SU-DHL-6 (cell line): ENCODE measurements at regions not wholly inside any gene's neighbourhood (a gene's known extent, or its start where the extent isn't known, plus 50 kb on each side); places are given as distances from the start of the nearest gene placed in this dataset.

Experiments used
- H2AFZ ChIP-seq: fragments of 200-600 bp; sonication (generic); 2 replicates; pipeline ENCODE4 v1.6.1; 2014; ENCODE audit warnings: low read depth, mild to moderate bottlenecking, moderate library complexity, mixed read lengths, antibody characterized with exemption, low read length; ENCODE audit not compliant: severe bottlenecking
- H3F3A ChIP-seq: fragments of 200-600 bp; shearing (Covaris generic); 2 replicates; pipeline ENCODE4 v1.6.0; 2016; ENCODE audit warnings: antibody characterized with exemption, mild to moderate bottlenecking; ENCODE audit not compliant: insufficient read depth
- H3K27ac ChIP-seq: fragments of 200-600 bp; sonication (generic); 2 replicates; pipeline ENCODE4 v1.5.1; 2016; ENCODE audit warnings: low read depth, mild to moderate bottlenecking, low read length, moderate library complexity, mixed read lengths
- H3K27me3 ChIP-seq: fragments of 200-600 bp; sonication (generic), shearing (Covaris generic); 2 replicates; pipeline ENCODE4 v1.6.0; 2014; ENCODE audit warnings: mild to moderate bottlenecking, low read length
- H3K36me3 ChIP-seq: fragments of 200-600 bp; sonication (generic); 2 replicates; pipeline ENCODE4 v1.6.1; 2014; ENCODE audit warnings: mild to moderate bottlenecking, low read length, mixed read lengths
- H3K4me2 ChIP-seq: fragments of 300-600, 200-600 bp; shearing (Covaris generic), sonication (generic); 2 replicates; pipeline ENCODE4 v1.6.0; 2014; ENCODE audit warnings: low read length, low read depth, mild to moderate bottlenecking; ENCODE audit not compliant: poor library complexity, severe bottlenecking
- H3K4me3 ChIP-seq: fragments of 200-600 bp; sonication (generic); 2 replicates; pipeline ENCODE4 v1.5.1; 2014; ENCODE audit warnings: antibody characterized with exemption, low read length, mild to moderate bottlenecking, mixed read lengths; ENCODE audit not compliant: insufficient read depth, poor library complexity, severe bottlenecking
- H3K79me2 ChIP-seq: fragments of 200-600 bp; sonication (generic); 2 replicates; pipeline ENCODE4 v1.6.1; 2014; ENCODE audit warnings: mild to moderate bottlenecking, low read length, moderate library complexity; ENCODE audit not compliant: insufficient read depth
- H3K9ac ChIP-seq: fragments of 200-600 bp; sonication (generic); 2 replicates; pipeline ENCODE4 v1.7.0; 2014; ENCODE audit warnings: mild to moderate bottlenecking, low read length
- H3K9me2 ChIP-seq: fragments of 200-600 bp; sonication (generic); replicated peaks from 2 replicates; pipeline ENCODE4 v1.6.1; 2014; ENCODE audit warnings: low read length; ENCODE audit not compliant: insufficient read depth
- H3K9me3 ChIP-seq: fragments of 200-600 bp; sonication (generic); 2 replicates; pipeline ENCODE4 v1.6.1; 2014; ENCODE audit warnings: low read length, mixed read lengths; ENCODE audit not compliant: insufficient read depth
- H4K20me1 ChIP-seq: fragments of 200-600 bp; sonication (generic); 2 replicates; pipeline ENCODE4 v1.6.1; 2014; ENCODE audit warnings: low read depth, mild to moderate bottlenecking, antibody characterized with exemption, low read length, moderate library complexity, mixed read lengths
- EZH2phosphoT487 ChIP-seq: fragments of 200-600 bp; sonication (generic), shearing (Covaris generic); conservative IDR thresholded peaks from 2 replicates; pipeline ENCODE4 v1.6.1; 2018; ENCODE audit warnings: mild to moderate bottlenecking, antibody characterized with exemption, low read length, moderate library complexity, mixed read lengths
- TF ChIP-seq, protein P1 (sequence below): fragments of 200-600 bp; sonication (generic); IDR thresholded peaks from one replicate; pipeline ENCODE4 v1.5.1; 2017; ENCODE audit warnings: antibody characterized with exemption, mild to moderate bottlenecking, low read length, moderate library complexity; ENCODE audit not compliant: insufficient read depth, poor library complexity, severe bottlenecking

DNA sequence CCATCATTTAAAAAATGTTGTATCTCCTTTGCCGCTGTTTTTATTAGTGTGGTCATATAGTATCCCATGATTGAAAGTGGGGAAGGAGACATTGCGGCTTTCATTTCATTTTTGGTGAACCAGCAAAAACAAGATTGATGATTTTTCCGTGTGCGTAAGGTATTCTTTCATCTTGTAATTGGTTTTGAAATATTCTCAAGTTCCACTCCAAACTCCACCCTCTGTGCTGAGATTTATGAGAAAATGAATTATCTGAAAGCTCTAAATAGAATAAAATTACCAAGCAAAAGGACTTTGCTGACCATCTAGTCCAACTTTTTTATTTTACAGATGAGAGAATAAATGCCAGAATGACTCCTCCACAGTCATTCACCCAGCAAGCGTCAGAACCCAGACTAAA lies 103.1 kb upstream of the MPDZ start:
- no peak overlapping the region for H3K9ac ChIP-seq
- no peak overlapping the region for H2AFZ ChIP-seq
- no peaks in the 10 kb centered on the region for H3K79me2 ChIP-seq
- no peaks in the 10 kb centered on the region for H3K36me3 ChIP-seq
- H3K27ac ChIP-seq = no peak overlapping the region
- no peaks in the 10 kb centered on the region for H3K27me3 ChIP-seq
- H3K9me2 ChIP-seq = no peaks in the 10 kb centered on the region
- H3K4me2 ChIP-seq = no peak overlapping the region
- H3K4me3 ChIP-seq = no peak overlapping the region
- TF ChIP-seq EZH2phosphoT487 = no peak
- TF ChIP-seq, protein P1, sequence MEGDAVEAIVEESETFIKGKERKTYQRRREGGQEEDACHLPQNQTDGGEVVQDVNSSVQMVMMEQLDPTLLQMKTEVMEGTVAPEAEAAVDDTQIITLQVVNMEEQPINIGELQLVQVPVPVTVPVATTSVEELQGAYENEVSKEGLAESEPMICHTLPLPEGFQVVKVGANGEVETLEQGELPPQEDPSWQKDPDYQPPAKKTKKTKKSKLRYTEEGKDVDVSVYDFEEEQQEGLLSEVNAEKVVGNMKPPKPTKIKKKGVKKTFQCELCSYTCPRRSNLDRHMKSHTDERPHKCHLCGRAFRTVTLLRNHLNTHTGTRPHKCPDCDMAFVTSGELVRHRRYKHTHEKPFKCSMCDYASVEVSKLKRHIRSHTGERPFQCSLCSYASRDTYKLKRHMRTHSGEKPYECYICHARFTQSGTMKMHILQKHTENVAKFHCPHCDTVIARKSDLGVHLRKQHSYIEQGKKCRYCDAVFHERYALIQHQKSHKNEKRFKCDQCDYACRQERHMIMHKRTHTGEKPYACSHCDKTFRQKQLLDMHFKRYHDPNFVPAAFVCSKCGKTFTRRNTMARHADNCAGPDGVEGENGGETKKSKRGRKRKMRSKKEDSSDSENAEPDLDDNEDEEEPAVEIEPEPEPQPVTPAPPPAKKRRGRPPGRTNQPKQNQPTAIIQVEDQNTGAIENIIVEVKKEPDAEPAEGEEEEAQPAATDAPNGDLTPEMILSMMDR = no peak
- H3K9me3 ChIP-seq = no peaks in the 10 kb centered on the region
- H3F3A ChIP-seq = no peaks in the 10 kb centered on the region
- H4K20me1 ChIP-seq = no peaks in the 10 kb centered on the region

DNA sequence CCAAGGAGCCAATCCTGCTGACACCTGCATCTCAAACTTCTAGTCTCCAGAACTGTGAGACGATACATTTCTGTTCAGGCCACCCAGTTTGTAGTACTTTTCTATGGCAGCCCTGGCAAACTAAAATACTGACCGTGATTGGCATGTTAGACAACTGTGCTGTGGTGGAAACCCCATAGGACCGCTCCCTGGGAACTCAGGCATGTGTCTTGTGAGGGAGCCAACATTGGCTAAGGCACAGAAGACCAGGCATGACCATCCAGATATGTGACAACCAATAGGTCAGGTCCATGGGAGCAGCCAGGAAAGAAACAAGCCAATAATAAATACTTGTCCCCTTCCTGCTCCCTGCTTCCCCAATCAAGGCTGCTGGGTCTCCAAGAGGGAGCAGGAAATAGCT lies 101.4 kb upstream of the MPDZ start:
- Histone ChIP-seq H2AFZ (no peak overlapping the region), H3K9ac (no peak overlapping the region), H3K4me3 (no peak overlapping the region), H3K9me2 (no peaks in the 10 kb centered on the region), H3K27ac (no peak overlapping the region), H3K79me2 (no peaks in the 10 kb centered on the region), H3K27me3 (no peaks in the 10 kb centered on the region), H3F3A (no peaks in the 10 kb centered on the region), H3K36me3 (no peaks in the 10 kb centered on the region), H3K4me2 (no peak overlapping the region), H3K9me3 (no peaks in the 10 kb centered on the region), H4K20me1 (no peaks in the 10 kb centered on the region)
- no peak for TF ChIP-seq EZH2phosphoT487
- TF ChIP-seq, protein P1 = no peak

DNA sequence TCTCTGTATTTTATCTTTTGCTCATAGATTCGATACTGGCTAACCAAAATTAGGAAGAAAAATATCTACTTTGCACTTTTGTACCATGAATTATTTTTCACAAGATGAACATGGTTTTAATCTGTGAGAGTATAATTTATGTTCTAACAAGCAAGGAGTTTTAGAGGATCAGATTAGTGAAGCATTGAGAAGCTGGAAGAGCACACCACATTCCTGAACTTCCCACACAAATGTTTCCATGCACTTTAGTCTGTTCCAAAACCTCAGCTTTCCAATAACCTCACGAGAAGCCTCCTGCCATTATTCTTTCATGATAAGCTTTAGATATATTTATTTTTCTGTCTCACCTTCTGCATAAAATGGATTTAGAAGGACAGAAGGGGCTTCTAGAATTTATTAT lies 98.7 kb upstream of the MPDZ start:
- no peak overlapping the region for H2AFZ ChIP-seq
- no peak for TF ChIP-seq EZH2phosphoT487
- TF ChIP-seq, protein P1 = no peak

More for the DNA sequence above, 98.7 kb upstream of the MPDZ start:
- Histone ChIP-seq H3F3A (no peaks in the 10 kb centered on the region), H3K27me3 (no peaks in the 10 kb centered on the region), H3K9ac (no peak overlapping the region), H3K27ac (no peak overlapping the region), H3K36me3 (no peaks in the 10 kb centered on the region), H3K79me2 (no peaks in the 10 kb centered on the region), H3K9me2 (no peaks in the 10 kb centered on the region), H3K4me2 (no peak overlapping the region), H3K9me3 (no peaks in the 10 kb centered on the region), H4K20me1 (no peaks in the 10 kb centered on the region), H3K4me3 (no peak overlapping the region)
